ENCODE measurements at regions not wholly inside any gene's neighbourhood (a gene's known extent, or its start where the extent isn't known, plus 50 kb on each side); places are given as distances from the start of the nearest gene placed in this dataset.

DNA sequence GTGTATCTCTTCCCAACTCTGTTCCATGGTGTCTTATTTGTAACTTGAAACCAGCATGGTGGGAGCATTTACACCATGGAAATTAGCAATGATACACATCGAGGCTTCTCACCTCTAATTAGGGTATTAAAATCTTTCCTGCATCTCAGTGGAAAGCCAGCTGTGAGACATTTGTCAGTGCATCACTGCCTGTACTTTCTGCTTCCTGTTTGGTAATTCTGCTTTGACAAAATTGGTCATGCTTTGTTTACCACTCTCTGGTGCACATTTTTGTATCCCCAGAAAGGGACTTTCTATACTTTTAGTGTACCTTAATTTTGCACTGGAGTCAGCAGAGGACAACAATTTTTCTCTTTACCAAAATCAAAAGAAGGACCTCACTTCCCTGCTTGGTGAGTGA, 402.1 kb downstream of the PDCD6IP start:
- TF ChIP-seq, protein P1, sequence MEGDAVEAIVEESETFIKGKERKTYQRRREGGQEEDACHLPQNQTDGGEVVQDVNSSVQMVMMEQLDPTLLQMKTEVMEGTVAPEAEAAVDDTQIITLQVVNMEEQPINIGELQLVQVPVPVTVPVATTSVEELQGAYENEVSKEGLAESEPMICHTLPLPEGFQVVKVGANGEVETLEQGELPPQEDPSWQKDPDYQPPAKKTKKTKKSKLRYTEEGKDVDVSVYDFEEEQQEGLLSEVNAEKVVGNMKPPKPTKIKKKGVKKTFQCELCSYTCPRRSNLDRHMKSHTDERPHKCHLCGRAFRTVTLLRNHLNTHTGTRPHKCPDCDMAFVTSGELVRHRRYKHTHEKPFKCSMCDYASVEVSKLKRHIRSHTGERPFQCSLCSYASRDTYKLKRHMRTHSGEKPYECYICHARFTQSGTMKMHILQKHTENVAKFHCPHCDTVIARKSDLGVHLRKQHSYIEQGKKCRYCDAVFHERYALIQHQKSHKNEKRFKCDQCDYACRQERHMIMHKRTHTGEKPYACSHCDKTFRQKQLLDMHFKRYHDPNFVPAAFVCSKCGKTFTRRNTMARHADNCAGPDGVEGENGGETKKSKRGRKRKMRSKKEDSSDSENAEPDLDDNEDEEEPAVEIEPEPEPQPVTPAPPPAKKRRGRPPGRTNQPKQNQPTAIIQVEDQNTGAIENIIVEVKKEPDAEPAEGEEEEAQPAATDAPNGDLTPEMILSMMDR (optimal IDR thresholded peaks at IDR 0.05 in 1 of 3, IDR thresholded peaks at IDR 0.05 in 1 of 3, conservative IDR thresholded peaks at IDR 0.05 in 1 of 3; ENCODE audit: extremely low read depth in 1 of 3, insufficient read depth in 2 of 3, low read length in 3 of 3) = no peak
- no peak for TF ChIP-seq EZH2 (IDR thresholded peaks at IDR 0.05; ENCODE audit: low read length)

Measured in keratinocyte (primary cell).